ENCODE measurements at regions not wholly inside any gene's neighbourhood (a gene's known extent, or its start where the extent isn't known, plus 50 kb on each side); places are given as distances from the start of the nearest gene placed in this dataset.

DNA sequence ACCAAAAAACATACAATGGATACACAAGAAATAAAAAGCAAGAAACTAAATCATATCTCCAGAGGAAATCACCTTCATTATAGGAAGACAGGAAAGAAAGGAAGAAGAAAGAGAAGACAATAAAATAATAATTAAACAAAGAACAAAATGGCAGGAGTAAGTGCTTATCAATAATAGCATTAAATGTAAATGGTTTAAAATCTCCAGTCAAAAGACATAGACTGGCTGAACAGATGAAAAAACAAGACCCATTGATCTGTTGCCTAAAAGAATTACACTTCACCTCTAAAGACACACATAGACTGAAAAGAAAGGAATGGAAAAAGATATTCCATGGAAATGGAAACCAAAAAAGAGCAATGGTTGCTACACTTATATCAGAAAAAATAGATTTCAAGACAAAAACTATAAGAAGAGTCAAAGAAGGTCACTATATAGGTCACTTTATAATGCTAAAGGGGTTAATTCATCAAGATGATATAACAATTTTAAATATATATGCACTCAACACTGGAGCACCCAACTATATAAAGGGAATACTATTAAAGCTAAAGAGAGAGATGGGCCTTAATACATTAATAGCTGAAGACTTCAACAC, 118.4 kb upstream of the SESN3 start (continued):
- TF ChIP-seq, protein P1, sequence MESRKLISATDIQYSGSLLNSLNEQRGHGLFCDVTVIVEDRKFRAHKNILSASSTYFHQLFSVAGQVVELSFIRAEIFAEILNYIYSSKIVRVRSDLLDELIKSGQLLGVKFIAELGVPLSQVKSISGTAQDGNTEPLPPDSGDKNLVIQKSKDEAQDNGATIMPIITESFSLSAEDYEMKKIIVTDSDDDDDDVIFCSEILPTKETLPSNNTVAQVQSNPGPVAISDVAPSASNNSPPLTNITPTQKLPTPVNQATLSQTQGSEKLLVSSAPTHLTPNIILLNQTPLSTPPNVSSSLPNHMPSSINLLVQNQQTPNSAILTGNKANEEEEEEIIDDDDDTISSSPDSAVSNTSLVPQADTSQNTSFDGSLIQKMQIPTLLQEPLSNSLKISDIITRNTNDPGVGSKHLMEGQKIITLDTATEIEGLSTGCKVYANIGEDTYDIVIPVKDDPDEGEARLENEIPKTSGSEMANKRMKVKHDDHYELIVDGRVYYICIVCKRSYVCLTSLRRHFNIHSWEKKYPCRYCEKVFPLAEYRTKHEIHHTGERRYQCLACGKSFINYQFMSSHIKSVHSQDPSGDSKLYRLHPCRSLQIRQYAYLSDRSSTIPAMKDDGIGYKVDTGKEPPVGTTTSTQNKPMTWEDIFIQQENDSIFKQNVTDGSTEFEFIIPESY (IDR thresholded peaks at IDR 0.05; ENCODE audit: borderline replicate concordance, low read depth) = no peak
- TF ChIP-seq GABPA (IDR thresholded peaks at IDR 0.05; ENCODE audit: low read depth) = no peak

DNA sequence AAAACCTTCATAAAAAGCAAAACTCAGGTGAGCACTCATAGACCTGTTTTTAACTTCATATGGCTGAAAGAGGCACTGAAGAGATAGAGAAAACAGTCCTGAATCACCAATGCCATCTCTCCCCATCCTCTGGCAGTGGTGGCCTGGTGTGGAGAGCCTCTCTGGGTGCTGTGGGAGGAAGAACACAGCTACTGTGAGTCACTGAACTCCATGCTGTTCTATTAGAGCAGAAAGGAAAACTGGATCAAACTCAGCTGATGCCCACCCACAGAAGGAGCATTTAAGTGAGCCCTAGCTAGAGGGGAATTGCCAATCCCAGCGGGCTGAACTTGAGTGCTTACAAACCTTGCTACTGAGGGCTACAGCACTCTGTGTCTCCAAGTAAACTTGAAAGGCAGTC, 115.3 kb upstream of the SESN3 start:
- Histone ChIP-seq H3K4me1 (ENCODE audit: control insufficient read depth in 1 of 2, insufficient read depth in 2 of 2, low read depth in 1 of 2, low read length in 1 of 2) (no peaks in the 10 kb centered on the region), H3K4me3 (ENCODE audit: low read depth in 2 of 2, low read length in 1 of 2) (no peak overlapping the region), H3K36me3 (replicated peaks in 1 of 2; ENCODE audit: control insufficient read depth in 1 of 2, insufficient read depth in 2 of 2, low read length in 1 of 2) (no peaks in the 10 kb centered on the region), H3K9me3 (no peaks in the 10 kb centered on the region), H3K9ac (no peak overlapping the region), H3K9me2 (no peaks in the 10 kb centered on the region), H3K27me3 (ENCODE audit: insufficient read depth) (no peaks in the 10 kb centered on the region), H3K79me2 (ENCODE audit: insufficient read depth) (no peaks in the 10 kb centered on the region), H3K27ac (ENCODE audit: low read depth in 2 of 2, low read length in 1 of 2) (no peak overlapping the region), H3F3A (replicated peaks; ENCODE audit: insufficient read depth) (no peaks in the 10 kb centered on the region), H3K4me2 (no peak overlapping the region), H2AFZ (ENCODE audit: low read depth) (no peak overlapping the region), H4K20me1 (ENCODE audit: insufficient read depth) (no peaks in the 10 kb centered on the region)
- ChIA-PET CTCF (no interaction called here), POLR2A (no interaction called here)
- 57% methylated on average over 1 of the region's 1 CpG for WGBS (ENCODE audit: low lambda C conversion rate)
- no peak for TF ChIP-seq FOSL2 (IDR thresholded peaks at IDR 0.05; ENCODE audit: borderline replicate concordance, low read depth)
- TF ChIP-seq CHD2 (IDR thresholded peaks at IDR 0.05; ENCODE audit: low read length, partially characterized antibody) = no peak
- no peak for TF ChIP-seq JUND (IDR thresholded peaks at IDR 0.05)
- TF ChIP-seq RCOR1 (IDR thresholded peaks at IDR 0.05; ENCODE audit: low read length) = no peak
- TF ChIP-seq, protein P2, sequence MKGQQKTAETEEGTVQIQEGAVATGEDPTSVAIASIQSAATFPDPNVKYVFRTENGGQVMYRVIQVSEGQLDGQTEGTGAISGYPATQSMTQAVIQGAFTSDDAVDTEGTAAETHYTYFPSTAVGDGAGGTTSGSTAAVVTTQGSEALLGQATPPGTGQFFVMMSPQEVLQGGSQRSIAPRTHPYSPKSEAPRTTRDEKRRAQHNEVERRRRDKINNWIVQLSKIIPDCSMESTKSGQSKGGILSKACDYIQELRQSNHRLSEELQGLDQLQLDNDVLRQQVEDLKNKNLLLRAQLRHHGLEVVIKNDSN (IDR thresholded peaks at IDR 0.05; ENCODE audit: borderline replicate concordance, low read depth) = no peak
- TF ChIP-seq TAF1 (IDR thresholded peaks at IDR 0.05; ENCODE audit: borderline replicate concordance, low read depth, low read length) = no peak
- no peak for TF ChIP-seq EP300 (IDR thresholded peaks at IDR 0.05; ENCODE audit: borderline replicate concordance in 1 of 2, low read depth in 1 of 2, low read length in 1 of 2)
- no peak for TF ChIP-seq ELF1 (IDR thresholded peaks at IDR 0.05)
- no peak for TF ChIP-seq RXRA (IDR thresholded peaks at IDR 0.05; ENCODE audit: borderline replicate concordance, low read depth)
- TF ChIP-seq SMC3 (IDR thresholded peaks at IDR 0.05; ENCODE audit: low read depth, low read length) = no peak
- TF ChIP-seq, protein P3, sequence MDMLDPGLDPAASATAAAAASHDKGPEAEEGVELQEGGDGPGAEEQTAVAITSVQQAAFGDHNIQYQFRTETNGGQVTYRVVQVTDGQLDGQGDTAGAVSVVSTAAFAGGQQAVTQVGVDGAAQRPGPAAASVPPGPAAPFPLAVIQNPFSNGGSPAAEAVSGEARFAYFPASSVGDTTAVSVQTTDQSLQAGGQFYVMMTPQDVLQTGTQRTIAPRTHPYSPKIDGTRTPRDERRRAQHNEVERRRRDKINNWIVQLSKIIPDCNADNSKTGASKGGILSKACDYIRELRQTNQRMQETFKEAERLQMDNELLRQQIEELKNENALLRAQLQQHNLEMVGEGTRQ (IDR thresholded peaks at IDR 0.05; ENCODE audit: borderline replicate concordance, low read depth, low read length) = no peak
- DNase-seq = no peak

DNA sequence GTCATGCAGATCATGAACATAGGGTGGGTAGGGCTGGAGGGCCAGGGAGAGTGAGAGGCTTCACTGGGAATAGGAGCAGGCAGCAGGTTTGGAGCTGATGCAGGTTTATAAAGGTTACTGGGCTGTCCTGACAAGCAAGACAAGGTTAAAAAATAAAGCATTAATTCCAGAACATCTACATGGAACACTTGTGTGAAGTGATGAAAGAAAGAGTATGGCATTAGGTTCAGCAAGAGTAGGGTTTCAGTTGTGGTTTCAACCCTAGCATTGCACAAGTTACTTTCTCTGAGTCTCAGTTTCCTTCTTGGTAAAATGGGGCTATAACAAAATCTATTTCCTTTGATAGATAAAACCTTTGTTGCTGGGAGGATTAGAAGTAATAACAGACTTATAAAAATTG, 114.6 kb upstream of the SESN3 start:
- DNase-seq = no peak
- no peaks in the 10 kb centered on the region for H3K9me3 ChIP-seq
- POLR2A ChIA-PET = no interaction called here
- CTCF ChIA-PET = no interaction called here
- H2AFZ ChIP-seq (ENCODE audit: low read depth) = no peak overlapping the region
- no peak overlapping the region for H3K4me3 ChIP-seq (ENCODE audit: low read depth in 2 of 2, low read length in 1 of 2)
- H3F3A ChIP-seq (replicated peaks; ENCODE audit: insufficient read depth) = no peaks in the 10 kb centered on the region
- no peaks in the 10 kb centered on the region for H3K27me3 ChIP-seq (ENCODE audit: insufficient read depth)
- no peaks in the 10 kb centered on the region for H3K79me2 ChIP-seq (ENCODE audit: insufficient read depth)
- no peak overlapping the region for H3K4me2 ChIP-seq
- no peaks in the 10 kb centered on the region for H3K9me2 ChIP-seq
- H3K27ac ChIP-seq (ENCODE audit: low read depth in 2 of 2, low read length in 1 of 2) = no peak overlapping the region
- no peaks in the 10 kb centered on the region for H3K4me1 ChIP-seq (ENCODE audit: control insufficient read depth in 1 of 2, insufficient read depth in 2 of 2, low read depth in 1 of 2, low read length in 1 of 2)
- H3K36me3 ChIP-seq (replicated peaks in 1 of 2; ENCODE audit: control insufficient read depth in 1 of 2, insufficient read depth in 2 of 2, low read length in 1 of 2) = no peaks in the 10 kb centered on the region
- no peak overlapping the region for H3K9ac ChIP-seq
- no peaks in the 10 kb centered on the region for H4K20me1 ChIP-seq (ENCODE audit: insufficient read depth)
- TF ChIP-seq, protein P4, sequence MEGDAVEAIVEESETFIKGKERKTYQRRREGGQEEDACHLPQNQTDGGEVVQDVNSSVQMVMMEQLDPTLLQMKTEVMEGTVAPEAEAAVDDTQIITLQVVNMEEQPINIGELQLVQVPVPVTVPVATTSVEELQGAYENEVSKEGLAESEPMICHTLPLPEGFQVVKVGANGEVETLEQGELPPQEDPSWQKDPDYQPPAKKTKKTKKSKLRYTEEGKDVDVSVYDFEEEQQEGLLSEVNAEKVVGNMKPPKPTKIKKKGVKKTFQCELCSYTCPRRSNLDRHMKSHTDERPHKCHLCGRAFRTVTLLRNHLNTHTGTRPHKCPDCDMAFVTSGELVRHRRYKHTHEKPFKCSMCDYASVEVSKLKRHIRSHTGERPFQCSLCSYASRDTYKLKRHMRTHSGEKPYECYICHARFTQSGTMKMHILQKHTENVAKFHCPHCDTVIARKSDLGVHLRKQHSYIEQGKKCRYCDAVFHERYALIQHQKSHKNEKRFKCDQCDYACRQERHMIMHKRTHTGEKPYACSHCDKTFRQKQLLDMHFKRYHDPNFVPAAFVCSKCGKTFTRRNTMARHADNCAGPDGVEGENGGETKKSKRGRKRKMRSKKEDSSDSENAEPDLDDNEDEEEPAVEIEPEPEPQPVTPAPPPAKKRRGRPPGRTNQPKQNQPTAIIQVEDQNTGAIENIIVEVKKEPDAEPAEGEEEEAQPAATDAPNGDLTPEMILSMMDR (IDR thresholded peaks at IDR 0.05) = no peak
- TF ChIP-seq MXI1 (IDR thresholded peaks at IDR 0.05; ENCODE audit: low read depth, low read length) (no peak), YY1 (IDR thresholded peaks at IDR 0.05; ENCODE audit: low read depth) (no peak), FOXJ3 (CRISPR knock-in tag; IDR thresholded peaks at IDR 0.05) (no peak), RFX5 (IDR thresholded peaks at IDR 0.05; ENCODE audit: low read length) (no peak), EP300 (IDR thresholded peaks at IDR 0.05; ENCODE audit: borderline replicate concordance in 1 of 2, low read depth in 1 of 2, low read length in 1 of 2) (no peak), RCOR1 (IDR thresholded peaks at IDR 0.05; ENCODE audit: low read length) (no peak), MEF2A (IDR thresholded peaks at IDR 0.05; ENCODE audit: borderline replicate concordance, low read depth) (no peak)
- TF ChIP-seq, protein P5, sequence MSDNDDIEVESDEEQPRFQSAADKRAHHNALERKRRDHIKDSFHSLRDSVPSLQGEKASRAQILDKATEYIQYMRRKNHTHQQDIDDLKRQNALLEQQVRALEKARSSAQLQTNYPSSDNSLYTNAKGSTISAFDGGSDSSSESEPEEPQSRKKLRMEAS (IDR thresholded peaks at IDR 0.05; ENCODE audit: low read depth) = no peak
- TF ChIP-seq, protein P6, sequence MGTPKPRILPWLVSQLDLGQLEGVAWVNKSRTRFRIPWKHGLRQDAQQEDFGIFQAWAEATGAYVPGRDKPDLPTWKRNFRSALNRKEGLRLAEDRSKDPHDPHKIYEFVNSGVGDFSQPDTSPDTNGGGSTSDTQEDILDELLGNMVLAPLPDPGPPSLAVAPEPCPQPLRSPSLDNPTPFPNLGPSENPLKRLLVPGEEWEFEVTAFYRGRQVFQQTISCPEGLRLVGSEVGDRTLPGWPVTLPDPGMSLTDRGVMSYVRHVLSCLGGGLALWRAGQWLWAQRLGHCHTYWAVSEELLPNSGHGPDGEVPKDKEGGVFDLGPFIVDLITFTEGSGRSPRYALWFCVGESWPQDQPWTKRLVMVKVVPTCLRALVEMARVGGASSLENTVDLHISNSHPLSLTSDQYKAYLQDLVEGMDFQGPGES (IDR thresholded peaks at IDR 0.05; ENCODE audit: low read depth, low read length) = no peak
